WTC11 (cell line): ENCODE measurements at regions not wholly inside any gene's neighbourhood (a gene's known extent, or its start where the extent isn't known, plus 50 kb on each side); places are given as distances from the start of the nearest gene placed in this dataset.

Experiments used
- ESRRA ChIP-seq: sonication (generic); formaldehyde crosslinking; IDR thresholded peaks from 2 replicates; pipeline ENCODE4 v1.8.1; 2022; ENCODE audit warnings: mild to moderate bottlenecking, missing genetic modification reagents, borderline replicate concordance
- JUN ChIP-seq: sonication (generic); formaldehyde crosslinking; IDR thresholded peaks from 2 replicates; pipeline ENCODE4 v1.8.0; 2023; ENCODE audit warnings: mild to moderate bottlenecking, missing genetic modification reagents
- NFYB ChIP-seq: sonication (generic); formaldehyde crosslinking; conservative IDR thresholded peaks from 2 replicates; pipeline ENCODE4 v1.8.0; 2022; ENCODE audit warnings: low read depth, missing genetic modification reagents
- NR2C2 ChIP-seq: sonication (generic); formaldehyde crosslinking; IDR thresholded peaks from 2 replicates; pipeline ENCODE4 v1.8.0; 2022; ENCODE audit warnings: mild to moderate bottlenecking, missing genetic modification reagents
- TP53 ChIP-seq: sonication (generic); formaldehyde crosslinking; IDR thresholded peaks from 2 replicates; pipeline ENCODE4 v1.8.1; 2023; ENCODE audit warnings: mild to moderate bottlenecking, missing genetic modification reagents
- ZBTB21 ChIP-seq: sonication (generic); formaldehyde crosslinking; IDR thresholded peaks from 2 replicates; pipeline ENCODE4 v1.8.1; 2023; ENCODE audit warnings: mild to moderate bottlenecking, missing genetic modification reagents, borderline replicate concordance
- ZNF263 ChIP-seq: sonication (generic); formaldehyde crosslinking; IDR thresholded peaks from 2 replicates; pipeline ENCODE4 v1.8.1; 2022; ENCODE audit warnings: low read depth, mild to moderate bottlenecking, moderate library complexity, missing genetic modification reagents
- TF ChIP-seq, protein P1 (sequence below): fragments of 200-600 bp; IDR thresholded peaks from 2 replicates; pipeline ENCODE4 v1.8.0; 2022; ENCODE audit warnings: antibody characterized with exemption
- TF ChIP-seq, protein P2 (sequence below): sonication (generic); formaldehyde crosslinking; IDR thresholded peaks from 2 replicates; pipeline ENCODE4 v1.8.1; 2023; ENCODE audit warnings: mild to moderate bottlenecking, missing genetic modification reagents, moderate library complexity
- TF ChIP-seq, protein P3 (sequence below): sonication (generic); formaldehyde crosslinking; IDR thresholded peaks from 2 replicates; pipeline ENCODE4 v1.8.0; 2023; ENCODE audit warnings: missing genetic modification reagents

DNA sequence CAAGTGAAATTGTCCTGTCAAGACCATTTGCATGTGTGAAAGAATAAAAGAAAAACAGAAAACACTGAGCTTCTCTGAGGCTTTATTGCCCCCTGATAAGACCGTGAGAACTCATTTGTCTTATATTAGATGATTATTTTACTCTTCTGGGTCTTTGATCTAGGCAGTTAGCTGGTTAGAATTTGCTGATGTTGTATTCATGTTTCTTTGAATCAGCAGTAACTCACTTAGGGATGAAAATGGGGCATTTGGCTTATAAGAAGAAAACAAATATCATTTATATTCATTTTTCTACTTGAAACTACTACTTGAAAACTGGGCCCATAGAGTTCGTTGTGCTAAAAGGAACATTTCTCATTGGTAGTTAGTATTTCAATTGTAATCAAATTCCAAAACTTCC lies 93.1 kb upstream of the RBFOX1 start:
- TF ChIP-seq, protein P1, sequence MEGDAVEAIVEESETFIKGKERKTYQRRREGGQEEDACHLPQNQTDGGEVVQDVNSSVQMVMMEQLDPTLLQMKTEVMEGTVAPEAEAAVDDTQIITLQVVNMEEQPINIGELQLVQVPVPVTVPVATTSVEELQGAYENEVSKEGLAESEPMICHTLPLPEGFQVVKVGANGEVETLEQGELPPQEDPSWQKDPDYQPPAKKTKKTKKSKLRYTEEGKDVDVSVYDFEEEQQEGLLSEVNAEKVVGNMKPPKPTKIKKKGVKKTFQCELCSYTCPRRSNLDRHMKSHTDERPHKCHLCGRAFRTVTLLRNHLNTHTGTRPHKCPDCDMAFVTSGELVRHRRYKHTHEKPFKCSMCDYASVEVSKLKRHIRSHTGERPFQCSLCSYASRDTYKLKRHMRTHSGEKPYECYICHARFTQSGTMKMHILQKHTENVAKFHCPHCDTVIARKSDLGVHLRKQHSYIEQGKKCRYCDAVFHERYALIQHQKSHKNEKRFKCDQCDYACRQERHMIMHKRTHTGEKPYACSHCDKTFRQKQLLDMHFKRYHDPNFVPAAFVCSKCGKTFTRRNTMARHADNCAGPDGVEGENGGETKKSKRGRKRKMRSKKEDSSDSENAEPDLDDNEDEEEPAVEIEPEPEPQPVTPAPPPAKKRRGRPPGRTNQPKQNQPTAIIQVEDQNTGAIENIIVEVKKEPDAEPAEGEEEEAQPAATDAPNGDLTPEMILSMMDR: no peak
- TF ChIP-seq ESRRA: no peak
- TF ChIP-seq, protein P2, sequence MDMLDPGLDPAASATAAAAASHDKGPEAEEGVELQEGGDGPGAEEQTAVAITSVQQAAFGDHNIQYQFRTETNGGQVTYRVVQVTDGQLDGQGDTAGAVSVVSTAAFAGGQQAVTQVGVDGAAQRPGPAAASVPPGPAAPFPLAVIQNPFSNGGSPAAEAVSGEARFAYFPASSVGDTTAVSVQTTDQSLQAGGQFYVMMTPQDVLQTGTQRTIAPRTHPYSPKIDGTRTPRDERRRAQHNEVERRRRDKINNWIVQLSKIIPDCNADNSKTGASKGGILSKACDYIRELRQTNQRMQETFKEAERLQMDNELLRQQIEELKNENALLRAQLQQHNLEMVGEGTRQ (CRISPR knock-in tag): no peak
- TF ChIP-seq, protein P3, sequence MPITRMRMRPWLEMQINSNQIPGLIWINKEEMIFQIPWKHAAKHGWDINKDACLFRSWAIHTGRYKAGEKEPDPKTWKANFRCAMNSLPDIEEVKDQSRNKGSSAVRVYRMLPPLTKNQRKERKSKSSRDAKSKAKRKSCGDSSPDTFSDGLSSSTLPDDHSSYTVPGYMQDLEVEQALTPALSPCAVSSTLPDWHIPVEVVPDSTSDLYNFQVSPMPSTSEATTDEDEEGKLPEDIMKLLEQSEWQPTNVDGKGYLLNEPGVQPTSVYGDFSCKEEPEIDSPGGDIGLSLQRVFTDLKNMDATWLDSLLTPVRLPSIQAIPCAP (CRISPR knock-in tag): no peak
- TF ChIP-seq NR2C2: no peak
- no peak for TF ChIP-seq ZBTB21 (CRISPR knock-in tag)
- TF ChIP-seq TP53 (CRISPR knock-in tag): no peak
- no peak for TF ChIP-seq JUN
- no peak for TF ChIP-seq ZNF263
- no peak for TF ChIP-seq NFYB (CRISPR knock-in tag)
